GM21515 (cell line): ENCODE measurements at regions not wholly inside any gene's neighbourhood (a gene's known extent, or its start where the extent isn't known, plus 50 kb on each side); places are given as distances from the start of the nearest gene placed in this dataset.
"Not testable (repeated sequence)": the region's sequence is repeated elsewhere in the genome, so short reads cannot be mapped to it uniquely, and the experiment has no call there.

Source experiments
- ATAC-seq: cut with Tn5 transposase; IDR thresholded peaks from one replicate; pipeline ENCODE4 v1.9.1; 2021; ENCODE audit not compliant: unreplicated experiment

GRCh38 chr6:170003451-170004160, 252.2 kb downstream of the ERMARD start:
- ATAC-seq, result no peak

GRCh38 chr6:170003027-170003426, 251.6 kb downstream of the ERMARD start:
- ATAC-seq, result no peak

GRCh38 chr6:170001782-170002181, 250.4 kb downstream of the ERMARD start:
- not testable (repeated sequence) for ATAC-seq

GRCh38 chr6:170000071-170000843, 248.8 kb downstream of the ERMARD start:
- no peak for ATAC-seq

- ATAC-seq, result no peak
These were observed 247.9 kb downstream of the ERMARD start for GRCh38 chr6:169999367-169999766.

GRCh38 chr6:169998457-169998856, 247.0 kb downstream of the ERMARD start:
- ATAC-seq, result no peak

- ATAC-seq, result no peak
These were observed 246.5 kb downstream of the ERMARD start for GRCh38 chr6:169997930-169998218.

- ATAC-seq, result no peak
These were observed 245.9 kb downstream of the ERMARD start for GRCh38 chr6:169997187-169997929.

GRCh38 chr6:169996378-169997051, 245.1 kb downstream of the ERMARD start:
- no peak for ATAC-seq

GRCh38 chr6:169994739-169995138, 243.3 kb downstream of the ERMARD start:
- no peak for ATAC-seq

GRCh38 chr6:169993861-169994481, 242.5 kb downstream of the ERMARD start:
- no peak for ATAC-seq

GRCh38 chr6:169991913-169992312, 240.5 kb downstream of the ERMARD start:
- ATAC-seq, result no peak

- no peak for ATAC-seq
These were observed 239.6 kb downstream of the ERMARD start for GRCh38 chr6:169991031-169991390.

- peak; percentile 50 for ATAC-seq
These were observed 238.9 kb downstream of the ERMARD start for GRCh38 chr6:169990095-169991030.

- ATAC-seq, result no peak
These were observed 238.2 kb downstream of the ERMARD start for GRCh38 chr6:169989594-169989993.

GRCh38 chr6:169988769-169989550, 237.5 kb downstream of the ERMARD start:
- no peak for ATAC-seq

- ATAC-seq, result no peak
These were observed 235.6 kb downstream of the ERMARD start for GRCh38 chr6:169986848-169987498.

GRCh38 chr6:169986171-169986847, 234.9 kb downstream of the ERMARD start:
- no peak for ATAC-seq
